HepG2 (cell line): ENCODE measurements at regions not wholly inside any gene's neighbourhood (a gene's known extent, or its start where the extent isn't known, plus 50 kb on each side); places are given as distances from the start of the nearest gene placed in this dataset.

Source experiments
- ATAC-seq: fragments of 200-7000 bp; cut with Tn5 transposase; 3 replicates; pipeline ENCODE4 v1.9.1; 2020; ENCODE audit warnings: mild to moderate bottlenecking, moderate library complexity
- BruUV-seq: library from RNA; stranded (reverse); fragments of 400-500 nt; replicated peaks from 2 replicates; lab custom pipeline; 2021; lab: Mats Ljungman, UMichigan
- CTCF ChIA-PET: fragments of 300-600 bp; formaldehyde crosslinking; extraction: SDS; loops from one replicate; lab custom pipeline; 2021; ENCODE audit warnings: low total read pairs, inconsistent platforms, low intra/inter-chr PET ratio; lab: Yijun Ruan, JAX
- POLR2A ChIA-PET: fragments of 350-600 bp; sonication (Branson Sonifier 250); formaldehyde crosslinking; loops from one replicate; lab custom pipeline; 2020; ENCODE audit warnings: antibody characterized with exemption, inconsistent platforms; lab: Yijun Ruan, JAX
- DNase-seq: peaks from one replicate; pipeline ENCODE4 v3.0.0-alpha.2; 2015; ENCODE audit warnings: low spot score
- FAIRE-seq: peaks from 3 replicates; lab custom pipeline; 2011; peaks lifted over from hg19 to GRCh38; lab: Jason Lieb, UNC
- H2AFZ ChIP-seq: one replicate; pipeline ENCODE4 v1.6.1; 2011; ENCODE audit warnings: low read length, inconsistent platforms
- H3K27ac ChIP-seq: fragments of 300-600 bp; 3 replicates; pipeline ENCODE4 v1.8.0; 2011; ENCODE audit warnings: mixed run types, mild to moderate bottlenecking, mixed read lengths, low read length, inconsistent platforms; ENCODE audit not compliant: insufficient read depth; ENCODE audit errors: extremely low read length
- H3K27me3 ChIP-seq, 2 experiments: fragments of 200-600 bp in 1 of 2; 2 replicates in 1 of 2; 3 replicates in 1 of 2; pipeline versions ENCODE4 v1.6.0 to v1.8.0; 2011; ENCODE audit warnings: low read length in 2 of 2, mild to moderate bottlenecking in 2 of 2, moderate library complexity in 2 of 2, inconsistent platforms in 1 of 2; ENCODE audit not compliant: insufficient read depth in 2 of 2, control insufficient read depth in 1 of 2
- H3K36me3 ChIP-seq, 2 experiments: fragments of 200-600 bp in 1 of 2; replicated peaks in 1 of 2; 2 replicates in 1 of 2; 3 replicates in 1 of 2; pipeline versions ENCODE4 v1.5.1 to v1.8.0; 2011; ENCODE audit warnings: low read length in 2 of 2, inconsistent platforms in 1 of 2; ENCODE audit not compliant: insufficient read depth in 2 of 2, control insufficient read depth in 1 of 2
- H3K4me1 ChIP-seq: 2 replicates; pipeline ENCODE4 v1.5.1; 2012; ENCODE audit warnings: low read length, inconsistent platforms; ENCODE audit not compliant: insufficient read depth
- H3K4me2 ChIP-seq: 2 replicates; pipeline ENCODE4 v1.6.0; 2011; ENCODE audit warnings: low read depth, low read length, inconsistent platforms
- H3K4me3 ChIP-seq, 3 experiments: fragments of 200-600 bp in 1 of 3; sonication (generic), shearing (Covaris generic) in 1 of 3; replicated peaks in 1 of 3; 2 replicates each; pipeline ENCODE4 v1.5.1; 2011 to 2016; ENCODE audit warnings: low read length in 3 of 3, inconsistent platforms in 2 of 3, low read depth in 2 of 3, mild to moderate bottlenecking in 2 of 3, control low read depth in 1 of 3, mixed read lengths in 1 of 3; ENCODE audit not compliant: insufficient read depth in 1 of 3
- H3K79me2 ChIP-seq: one replicate; pipeline ENCODE4 v1.6.1; 2011; ENCODE audit warnings: low read length, inconsistent platforms; ENCODE audit not compliant: insufficient read depth
- H3K9ac ChIP-seq: 2 replicates; pipeline ENCODE4 v1.6.0; 2011; ENCODE audit warnings: mild to moderate bottlenecking, low read depth, low read length, inconsistent platforms; ENCODE audit not compliant: insufficient read depth
- H3K9me3 ChIP-seq: 2 replicates; pipeline ENCODE4 v1.5.1; 2012; ENCODE audit warnings: mild to moderate bottlenecking, low read length
- H4K20me1 ChIP-seq: 2 replicates; pipeline ENCODE4 v1.6.0; 2011; ENCODE audit warnings: inconsistent platforms, mild to moderate bottlenecking, low read length, moderate library complexity; ENCODE audit not compliant: insufficient read depth
- BORCS8-MEF2B ChIP-seq: sonication (generic); formaldehyde crosslinking; IDR thresholded peaks from 2 replicates; pipeline ENCODE4 v1.8.0; 2022; ENCODE audit warnings: mild to moderate bottlenecking, missing genetic modification reagents
- BRD4 ChIP-seq: sonication (generic); formaldehyde crosslinking; IDR thresholded peaks from 2 replicates; pipeline ENCODE4 v1.4.0; 2020; ENCODE audit warnings: missing genetic modification reagents
- EEA1 ChIP-seq: sonication (generic); formaldehyde crosslinking; IDR thresholded peaks from 2 replicates; pipeline ENCODE4 v1.5.1; 2020; ENCODE audit warnings: mild to moderate bottlenecking, missing genetic modification reagents, borderline replicate concordance
- FOSL2 ChIP-seq: sonication (generic); formaldehyde crosslinking; IDR thresholded peaks from 2 replicates; pipeline ENCODE4 v1.4.0; 2020; ENCODE audit warnings: missing genetic modification reagents
- FOXA3 ChIP-seq: IDR thresholded peaks from 2 replicates; pipeline ENCODE4 v1.6.1; 2016; ENCODE audit warnings: missing genetic modification reagents, missing compliant biosample characterization
- KLF13 ChIP-seq: sonication (generic); formaldehyde crosslinking; IDR thresholded peaks from 2 replicates; pipeline ENCODE4 v1.4.0; 2020; ENCODE audit warnings: mild to moderate bottlenecking, missing genetic modification reagents
- KLF6 ChIP-seq: IDR thresholded peaks from 2 replicates; pipeline ENCODE4 v1.8.0; 2016; ENCODE audit warnings: missing biosample characterization, missing genetic modification reagents
- MED13 ChIP-seq: sonication (generic); formaldehyde crosslinking; IDR thresholded peaks from 2 replicates; pipeline ENCODE4 v1.5.0; 2020; ENCODE audit warnings: missing genetic modification reagents
- POLR2A ChIP-seq, 2 experiments: IDR thresholded peaks; 2 replicates each; pipeline ENCODE4 v1.6.1; 2011; ENCODE audit warnings: low read depth in 2 of 2, low read length in 2 of 2, mild to moderate bottlenecking in 1 of 2, moderate library complexity in 1 of 2; ENCODE audit not compliant: insufficient read depth in 1 of 2
- REL ChIP-seq: sonication (generic); formaldehyde crosslinking; conservative IDR thresholded peaks from 2 replicates; pipeline ENCODE4 v1.8.0; 2022; ENCODE audit warnings: mild to moderate bottlenecking, missing genetic modification reagents, moderate library complexity
- RORA ChIP-seq: sonication (generic); formaldehyde crosslinking; IDR thresholded peaks from 2 replicates; pipeline ENCODE4 v1.5.0; 2020; ENCODE audit warnings: mild to moderate bottlenecking, missing genetic modification reagents, moderate library complexity
- SAFB2 ChIP-seq: sonication (generic); formaldehyde crosslinking; IDR thresholded peaks from 2 replicates; pipeline ENCODE4 v1.5.1; 2020; ENCODE audit warnings: missing genetic modification reagents, low read depth, mild to moderate bottlenecking, borderline replicate concordance
- SMYD3 ChIP-seq: sonication (generic); formaldehyde crosslinking; IDR thresholded peaks from 2 replicates; pipeline ENCODE4 v1.8.1; 2023; ENCODE audit warnings: mild to moderate bottlenecking, missing genetic modification reagents
- ZBTB33 ChIP-seq: sonication (generic); formaldehyde crosslinking; IDR thresholded peaks from 2 replicates; pipeline ENCODE4 v1.4.0; 2020; ENCODE audit warnings: missing genetic modification reagents
- ZIK1 ChIP-seq: sonication (generic); formaldehyde crosslinking; IDR thresholded peaks from 2 replicates; pipeline ENCODE4 v1.5.0; 2020; ENCODE audit warnings: mild to moderate bottlenecking, low read depth, missing genetic modification reagents, borderline replicate concordance
- ZNF136 ChIP-seq: sonication (generic); formaldehyde crosslinking; IDR thresholded peaks from 2 replicates; pipeline ENCODE4 v1.8.1; 2022; ENCODE audit warnings: low read depth, mild to moderate bottlenecking, moderate library complexity, missing genetic modification reagents
- ZNF260 ChIP-seq: sonication (generic); formaldehyde crosslinking; IDR thresholded peaks from 2 replicates; pipeline ENCODE4 v1.4.0; 2020; ENCODE audit warnings: missing genetic modification reagents, low read depth, mild to moderate bottlenecking, borderline replicate concordance
- ZNF264 ChIP-seq: sonication (generic); formaldehyde crosslinking; IDR thresholded peaks from 2 replicates; pipeline ENCODE4 v1.4.0; 2020; ENCODE audit warnings: missing genetic modification reagents
- ZNF33B ChIP-seq: sonication (generic); formaldehyde crosslinking; IDR thresholded peaks from 2 replicates; pipeline ENCODE4 v1.5.1; 2020; ENCODE audit warnings: mild to moderate bottlenecking, missing genetic modification reagents
- ZNF343 ChIP-seq: sonication (generic); formaldehyde crosslinking; IDR thresholded peaks from 2 replicates; pipeline ENCODE4 v1.4.0; 2020; ENCODE audit warnings: mild to moderate bottlenecking, missing genetic modification reagents
- ZSCAN9 ChIP-seq: IDR thresholded peaks from 2 replicates; pipeline ENCODE4 v1.6.1; 2016; ENCODE audit warnings: borderline replicate concordance
- WGBS: methylation state at CpG from one replicate; pipeline ENCODE4 v1.1.6; 2017; ENCODE audit warnings: low lambda C conversion rate; 5-methylcytosine and 5-hydroxymethylcytosine counted together
- in situ Hi-C: cut with HindIII; loops from 2 replicates; pipeline ENCODE4 v1.10.0; 2017; ENCODE audit warnings: low pct_unique_long_range_greater_than_20kb; ENCODE audit not compliant: extremely low pct_ligation_motif_present
- intact Hi-C: fragments of 100-400 bp; cut with micrococcal nuclease; formaldehyde crosslinking; loops from one replicate; pipeline ENCODE4 v1.10.0; 2022; ENCODE audit not compliant: unreplicated experiment

GRCh38 chr5:67371924-67372323 lies 175.3 kb upstream of the CD180 start:
- FAIRE-seq (no peak), ATAC-seq (no peak), DNase-seq (no peak)
- H3K4me3 ChIP-seq = no peak overlapping the region
- ChIA-PET POLR2A (no interaction called here), CTCF (no interaction called here)
- H3K27me3 ChIP-seq = no peaks in the 10 kb centered on the region
- H3K4me1 ChIP-seq = no peaks in the 10 kb centered on the region
- H3K9me3 ChIP-seq = no peaks in the 10 kb centered on the region
- H4K20me1 ChIP-seq = no peaks in the 10 kb centered on the region
- BruUV-seq = no TSS peak
- H2AFZ ChIP-seq = no peak overlapping the region
- H3K4me2 ChIP-seq = no peak overlapping the region
- no peaks in the 10 kb centered on the region for H3K36me3 ChIP-seq
- WGBS = 3% methylated on average over 1 of the region's 1 CpG
- no peak overlapping the region for H3K9ac ChIP-seq
- in situ Hi-C loops = no loop called here
- no peak for TF ChIP-seq MED13 (CRISPR knock-in tag)
- TF ChIP-seq KLF6 (CRISPR knock-in tag) = no peak
- no peak for TF ChIP-seq BRD4
- no peak for TF ChIP-seq ZNF343 (CRISPR knock-in tag)
- TF ChIP-seq REL (CRISPR knock-in tag) = no peak
- TF ChIP-seq ZNF136 (CRISPR knock-in tag) = no peak
- no peak for TF ChIP-seq KLF13 (CRISPR knock-in tag)
- no peak for TF ChIP-seq ZNF260
- no peak for TF ChIP-seq EEA1 (CRISPR knock-in tag)
- no peak for TF ChIP-seq SMYD3 (CRISPR knock-in tag)
- H3K79me2 ChIP-seq = no peaks in the 10 kb centered on the region
- intact Hi-C loops = no loop called here
- H3K27ac ChIP-seq = no peak overlapping the region

DNA sequence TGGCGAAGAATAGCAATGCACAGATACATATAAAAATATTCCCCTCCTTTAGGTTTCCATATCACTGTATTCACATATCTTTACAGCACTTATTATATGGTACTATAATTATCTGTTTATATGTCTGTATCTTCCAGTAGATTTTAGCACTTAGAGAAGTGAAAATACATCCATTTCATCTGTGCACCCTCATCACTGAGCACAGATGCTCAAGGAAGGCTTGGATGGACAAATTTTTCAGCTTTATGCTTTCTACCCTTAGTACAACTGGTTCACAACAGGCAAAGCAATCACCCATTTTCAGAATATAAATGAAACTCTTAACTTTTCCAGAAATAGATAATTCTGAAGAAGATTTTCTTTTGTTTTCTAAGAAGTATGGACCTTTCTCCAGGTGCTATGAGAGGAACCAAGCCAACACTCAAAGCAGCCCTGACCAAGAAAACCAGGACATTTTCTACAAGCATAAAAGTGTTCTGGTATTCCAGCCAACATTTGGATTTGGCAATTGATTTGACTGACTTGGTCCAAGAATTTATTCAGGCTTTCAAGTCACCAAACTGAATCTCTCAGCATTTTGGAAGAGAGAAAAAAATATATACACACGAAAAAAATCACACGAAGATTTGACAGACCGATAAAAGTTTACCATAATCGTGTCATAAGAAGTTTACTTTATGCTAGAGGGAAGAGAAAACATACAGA lies 170.2 kb upstream of the CD180 start:
- H3K9me3 ChIP-seq = no peaks in the 10 kb centered on the region
- no peak overlapping the region for H3K9ac ChIP-seq
- WGBS = 37% methylated on average over 5 of the region's 5 CpGs
- H3K36me3 ChIP-seq = no peaks in the 10 kb centered on the region
- H3K79me2 ChIP-seq = no peaks in the 10 kb centered on the region
- H4K20me1 ChIP-seq = no peaks in the 10 kb centered on the region
- BruUV-seq = no TSS peak
- H3K4me2 ChIP-seq = no peak overlapping the region
- H3K27ac ChIP-seq = no peak overlapping the region
- no peak overlapping the region for H3K4me3 ChIP-seq
- ATAC-seq (no peak), DNase-seq (no peak), FAIRE-seq (no peak)
- ChIA-PET POLR2A (no interaction called here), CTCF (no interaction called here)
- in situ Hi-C loops = no loop called here
- H3K4me1 ChIP-seq = no peaks in the 10 kb centered on the region
- no peaks in the 10 kb centered on the region for H3K27me3 ChIP-seq
- intact Hi-C loops = no loop called here
- no peak overlapping the region for H2AFZ ChIP-seq
- no peak for TF ChIP-seq ZNF33B (CRISPR knock-in tag)
- no peak for TF ChIP-seq BORCS8-MEF2B
- no peak for TF ChIP-seq ZIK1 (CRISPR knock-in tag)
- no peak for TF ChIP-seq RORA (CRISPR knock-in tag)
- TF ChIP-seq SAFB2 (CRISPR knock-in tag) = no peak
- no peak for TF ChIP-seq ZSCAN9 (CRISPR knock-in tag)
- TF ChIP-seq ZNF264 (CRISPR knock-in tag) = no peak
- no peak for TF ChIP-seq FOXA3 (CRISPR knock-in tag)
- TF ChIP-seq POLR2A (IDR thresholded peaks at IDR 0.05; ENCODE audit: insufficient read depth in 1 of 2, low read depth in 2 of 2, low read length in 2 of 2) = no peak
- TF ChIP-seq FOSL2 (CRISPR knock-in tag) = no peak
- no peak for TF ChIP-seq ZBTB33 (CRISPR knock-in tag)
